Activated CD4-positive, CD25-positive, alpha-beta regulatory T cell (primary cell): ENCODE measurements at regions not wholly inside any gene's neighbourhood (a gene's known extent, or its start where the extent isn't known, plus 50 kb on each side); places are given as distances from the start of the nearest gene placed in this dataset.
"Not testable (repeated sequence)": the region's sequence is repeated elsewhere in the genome, so short reads cannot be mapped to it uniquely, and the experiment has no call there.

Experiments
- DNase-seq, 4 experiments: peaks; one replicate each; lab custom pipeline; 2025; lab: John Stamatoyannopoulos, UW

DNA sequence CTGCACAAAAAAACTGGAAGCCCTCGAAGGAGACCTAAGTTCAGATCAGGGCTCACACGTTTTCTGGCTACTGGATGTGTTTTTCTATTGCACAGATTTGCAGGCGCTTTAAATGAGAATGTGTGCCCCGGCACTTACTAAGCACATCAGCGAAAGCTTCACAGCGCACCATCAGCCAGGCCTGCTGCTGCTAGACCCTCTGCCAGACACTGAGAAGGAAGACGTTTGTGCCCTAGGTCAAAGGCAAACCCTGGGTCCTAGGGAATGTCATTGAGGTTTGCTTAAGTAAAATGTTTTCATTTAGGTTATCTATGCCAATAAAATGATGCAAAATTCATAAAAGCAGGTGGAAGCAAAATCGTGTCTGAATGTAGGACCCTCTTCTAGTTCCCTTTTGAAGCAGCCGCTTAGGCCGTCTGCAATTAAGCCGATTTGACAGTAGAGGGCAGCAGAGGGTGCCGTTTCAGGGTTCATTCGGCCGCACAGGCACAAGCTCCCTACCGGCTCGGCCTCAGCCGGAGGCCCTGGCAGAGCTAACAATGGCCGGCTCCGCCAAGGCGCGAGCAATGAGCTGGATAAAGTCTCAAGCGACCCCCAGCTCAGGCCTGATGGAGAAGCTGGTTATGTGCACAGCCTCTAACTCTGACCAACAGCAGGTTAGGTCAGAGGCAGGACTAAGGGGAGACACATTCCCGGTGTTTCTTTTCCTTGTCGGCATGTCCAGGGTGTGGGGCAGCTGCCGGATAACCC, 107.2 kb upstream of the FOXA2 start:
- peak in 2 of 4 experiments; percentile 9 to 11 for DNase-seq

DNA sequence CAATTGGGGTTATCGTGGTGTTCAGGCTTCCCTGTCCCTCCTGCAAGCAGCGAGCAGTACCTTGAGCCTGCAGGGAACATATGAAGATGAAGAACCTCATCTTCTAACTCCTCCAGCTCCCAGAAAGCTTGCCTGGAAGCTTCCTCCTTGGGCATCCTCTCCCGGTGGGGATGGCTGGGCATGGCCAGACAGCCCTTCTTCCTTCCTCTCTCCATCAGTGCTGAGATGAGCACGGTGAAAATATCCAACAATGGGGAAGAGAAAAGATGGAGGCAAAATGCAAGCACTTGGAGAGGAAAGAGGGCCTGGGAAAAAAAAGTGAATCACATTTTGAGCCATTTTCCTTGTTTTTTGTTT, 107.7 kb upstream of the FOXA2 start:
- no peak for DNase-seq

DNA sequence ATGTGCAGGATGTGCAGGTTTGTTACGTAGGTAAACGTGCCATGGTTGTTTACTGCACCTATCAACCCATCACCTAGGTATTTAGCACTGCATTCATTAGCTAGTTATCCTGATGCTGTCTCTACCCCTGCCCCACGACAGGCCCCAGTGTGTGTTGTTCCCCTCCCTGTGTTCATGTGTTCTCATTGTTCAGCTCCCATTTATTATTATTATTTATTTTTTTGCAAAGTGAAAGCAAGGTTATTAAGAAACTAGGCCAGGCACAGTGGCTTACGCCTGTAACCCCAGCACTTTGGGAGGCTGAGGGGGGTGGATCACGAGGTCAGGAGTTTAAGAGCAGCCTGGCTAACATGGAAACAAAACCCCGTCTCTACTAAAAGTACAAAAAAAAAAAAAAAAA, 108.2 kb upstream of the FOXA2 start:
- not testable (repeated sequence) for DNase-seq

DNA sequence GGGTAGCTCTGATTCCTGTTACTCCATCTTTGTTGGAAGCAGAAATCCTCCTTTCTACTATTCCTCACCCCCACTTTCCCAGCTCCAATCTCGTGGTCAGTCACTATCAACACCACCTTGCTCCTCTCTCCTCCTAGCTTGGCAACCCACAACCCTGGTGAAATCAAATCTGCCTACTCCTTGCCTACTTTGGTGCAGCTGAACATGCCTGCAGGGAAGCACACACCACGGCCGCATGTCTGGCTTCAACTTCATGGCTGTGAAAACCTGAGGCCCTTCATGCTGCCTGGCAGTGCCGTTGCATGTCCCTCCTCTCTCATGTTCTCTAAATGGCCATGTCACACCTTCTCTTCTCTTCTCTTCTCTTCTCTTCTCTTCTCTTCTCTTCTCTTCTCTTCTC, 112.4 kb upstream of the FOXA2 start:
- DNase-seq, result no peak

DNA sequence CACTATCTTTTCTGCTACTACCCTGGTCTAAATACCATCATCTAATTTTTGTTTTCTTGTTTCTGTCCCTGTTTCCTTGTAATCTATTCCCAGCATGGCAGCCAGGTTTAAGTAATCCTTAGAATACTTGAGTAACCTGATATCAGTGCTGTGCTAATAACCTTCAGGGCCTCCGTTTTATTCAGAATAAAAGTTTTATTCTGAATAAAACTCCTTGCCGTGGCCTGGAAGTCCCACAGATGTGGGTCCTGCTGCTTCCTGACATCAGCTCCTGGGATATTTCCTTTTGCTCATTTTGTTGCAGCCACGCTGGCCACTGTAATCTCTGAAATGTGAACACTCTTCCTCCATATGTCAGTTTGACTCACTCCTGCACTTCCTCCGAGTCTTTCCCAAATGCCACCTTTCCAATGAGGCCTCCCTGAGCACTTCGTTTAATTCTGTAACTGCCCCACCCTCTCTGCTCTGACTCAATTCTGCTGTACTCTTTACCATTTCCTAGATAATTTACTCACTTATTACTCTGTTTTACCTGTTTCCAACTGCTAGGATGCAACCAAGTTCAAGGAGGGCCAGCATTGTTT, 114.0 kb upstream of the FOXA2 start:
- no peak for DNase-seq

DNA sequence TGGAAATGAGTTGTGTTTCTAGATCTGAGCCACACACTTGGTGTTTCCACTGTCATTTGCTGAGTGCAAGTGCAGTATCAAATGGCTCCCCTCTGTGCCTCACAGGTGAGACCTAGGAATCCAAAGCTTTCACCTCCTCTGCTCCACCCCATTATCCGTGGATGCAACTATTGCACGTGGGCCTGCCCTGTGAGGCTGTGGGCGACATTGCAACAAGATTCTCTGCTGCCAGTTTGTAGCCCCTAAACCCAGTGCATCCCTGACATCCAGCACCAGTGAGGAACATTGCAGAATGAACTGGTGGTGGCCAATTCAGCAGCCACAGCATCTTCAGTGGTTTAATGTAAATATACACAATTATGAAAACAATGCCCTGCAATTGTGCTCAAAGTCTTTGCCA, 115.0 kb upstream of the FOXA2 start:
- no peak for DNase-seq

DNA sequence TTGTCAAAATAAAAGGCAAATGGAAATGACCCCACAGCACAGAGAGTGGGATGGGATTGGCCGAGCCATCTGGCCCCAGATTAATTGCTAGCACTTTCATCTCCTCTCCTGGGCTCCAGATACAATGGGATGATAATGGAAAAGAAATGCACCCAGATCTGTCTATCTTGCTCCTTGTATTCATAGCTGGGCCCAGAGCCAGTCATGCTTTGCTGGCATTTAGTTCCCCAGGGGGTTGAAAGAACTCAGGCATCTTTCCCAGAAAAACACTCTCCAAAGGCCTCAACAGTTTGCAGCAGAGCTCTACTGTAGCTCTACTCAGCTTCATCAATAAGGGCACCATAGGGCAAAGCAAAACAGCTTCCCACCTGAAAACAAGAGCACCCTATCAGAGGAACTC, 116.0 kb upstream of the FOXA2 start:
- no peak for DNase-seq

DNA sequence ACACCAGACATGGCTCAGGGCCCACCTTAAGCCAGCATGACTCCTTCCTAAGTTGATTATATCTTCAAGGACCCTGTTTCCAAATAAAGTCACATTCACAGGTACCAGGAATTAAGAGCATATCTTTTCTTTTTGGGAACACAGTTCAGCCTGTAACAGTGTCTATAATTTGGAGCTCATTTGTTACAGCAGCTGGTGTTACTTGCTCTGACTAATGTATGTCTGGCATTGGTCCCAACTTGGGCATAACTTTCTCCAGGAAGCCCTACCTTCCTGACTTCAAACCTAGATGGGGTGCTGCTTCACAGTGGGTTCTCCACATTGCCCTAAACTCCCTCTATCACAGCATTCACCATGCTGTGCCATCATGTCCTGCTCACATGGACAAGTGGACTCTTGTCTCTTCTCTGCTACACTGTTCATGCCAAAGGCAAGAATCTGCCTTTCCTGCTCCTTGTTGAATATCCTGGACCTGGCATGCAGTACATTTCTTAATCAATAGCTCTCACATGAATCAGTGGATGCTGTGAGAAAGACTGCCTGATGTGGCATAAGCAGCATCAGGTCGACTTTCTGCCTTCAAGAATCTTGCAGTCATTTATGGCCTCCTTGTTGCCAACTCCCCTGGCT, 117.4 kb upstream of the FOXA2 start:
- DNase-seq, result no peak

DNA sequence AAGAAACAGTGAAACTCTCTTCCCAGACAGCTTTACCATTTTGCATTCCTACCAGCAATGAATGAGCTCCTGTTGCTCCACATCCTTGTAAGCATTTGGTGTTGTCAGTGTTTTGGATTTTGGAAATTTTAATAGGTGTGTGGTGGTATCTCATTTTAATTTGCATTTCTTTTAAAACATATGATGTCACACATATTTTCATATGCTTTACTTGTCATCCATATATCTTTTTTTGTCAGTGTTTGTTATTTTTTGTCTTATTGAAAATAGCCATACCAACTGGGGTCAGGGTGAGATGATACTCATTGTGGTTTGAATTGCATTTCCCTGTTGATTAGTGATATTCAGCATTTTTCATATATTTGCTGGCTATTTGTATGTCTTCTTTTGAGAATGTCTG, 119.5 kb upstream of the FOXA2 start:
- no peak for DNase-seq

DNA sequence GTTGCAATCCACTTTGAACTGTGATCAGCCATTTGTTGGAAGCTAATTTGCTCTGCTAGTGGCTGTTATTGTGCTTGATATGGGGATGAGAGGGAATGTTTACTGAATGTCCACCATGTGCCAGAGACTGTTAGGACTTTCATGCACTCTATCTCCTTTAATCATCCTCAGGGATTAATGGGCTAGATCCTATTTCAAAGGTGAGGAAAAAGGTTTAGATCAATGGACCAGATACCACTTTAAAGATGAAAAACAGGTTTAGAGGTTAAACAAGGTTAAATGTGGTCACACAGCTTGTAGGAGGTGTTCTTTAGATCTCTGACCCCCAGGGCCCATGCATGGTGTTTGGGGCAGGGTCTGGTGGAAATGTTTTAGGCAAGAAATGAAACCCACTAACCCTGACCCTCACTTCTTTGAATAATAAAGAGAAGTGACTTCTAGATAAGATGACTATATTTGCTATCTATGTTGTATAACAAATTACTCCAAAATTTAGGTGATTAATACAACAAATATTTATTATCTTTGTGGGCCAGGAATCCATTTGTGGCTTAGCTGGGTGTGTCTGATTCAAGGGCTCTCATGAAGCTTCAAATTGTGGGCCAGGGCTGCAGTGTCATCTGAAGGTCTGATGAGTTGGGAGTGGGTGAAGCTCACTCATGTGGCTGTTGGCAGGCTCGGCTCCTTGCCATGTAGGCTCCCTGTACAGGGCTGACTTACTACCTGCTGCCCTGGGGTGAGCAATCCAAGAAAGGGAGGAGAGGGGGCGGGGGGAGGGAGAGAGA, 127.8 kb upstream of the FOXA2 start:
- no peak for DNase-seq

DNA sequence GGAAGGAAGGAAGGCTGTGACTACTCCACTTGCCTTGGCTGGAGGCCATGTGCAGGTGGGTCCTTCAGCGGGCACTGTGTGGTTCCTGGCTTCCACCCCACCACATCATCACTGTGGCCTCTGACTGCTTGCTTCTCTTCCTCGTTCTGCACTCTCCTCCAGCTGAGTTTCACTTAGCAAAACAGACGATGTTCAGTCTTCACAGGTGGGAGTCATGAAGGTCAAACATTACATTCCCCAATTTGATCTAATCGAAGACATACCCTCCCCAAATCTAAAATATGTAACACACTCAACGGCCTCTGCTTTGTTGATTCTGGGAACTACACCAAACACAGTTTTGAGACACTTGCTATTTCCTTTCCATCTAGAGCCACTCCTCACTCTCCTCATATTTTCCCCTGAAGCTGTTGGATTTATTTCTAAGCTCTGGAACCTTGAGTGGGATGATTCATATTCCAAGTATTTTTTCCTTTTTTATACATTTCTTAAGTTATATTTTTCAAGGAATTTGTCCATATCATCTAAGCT, 132.5 kb upstream of the FOXA2 start:
- no peak for DNase-seq

DNA sequence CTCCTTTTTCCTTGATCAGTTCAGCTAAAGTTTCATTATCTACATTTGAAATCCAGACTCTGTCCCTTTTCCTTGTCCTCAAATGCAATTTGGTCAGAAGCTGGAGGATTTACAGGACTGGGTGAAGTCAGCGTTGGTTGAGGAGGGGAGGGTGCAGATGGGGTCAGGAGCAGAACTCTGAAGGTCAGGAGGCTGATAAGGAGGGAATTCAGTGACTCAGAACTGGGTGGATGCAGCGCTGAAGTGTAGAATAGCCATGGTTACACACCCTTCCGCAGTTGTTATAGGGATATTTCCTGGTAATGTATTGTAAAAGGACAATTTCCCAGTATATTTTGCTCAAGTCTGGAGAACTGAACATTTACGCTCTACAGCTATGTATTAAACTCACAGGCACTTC, 133.1 kb upstream of the FOXA2 start:
- DNase-seq, result no peak

DNA sequence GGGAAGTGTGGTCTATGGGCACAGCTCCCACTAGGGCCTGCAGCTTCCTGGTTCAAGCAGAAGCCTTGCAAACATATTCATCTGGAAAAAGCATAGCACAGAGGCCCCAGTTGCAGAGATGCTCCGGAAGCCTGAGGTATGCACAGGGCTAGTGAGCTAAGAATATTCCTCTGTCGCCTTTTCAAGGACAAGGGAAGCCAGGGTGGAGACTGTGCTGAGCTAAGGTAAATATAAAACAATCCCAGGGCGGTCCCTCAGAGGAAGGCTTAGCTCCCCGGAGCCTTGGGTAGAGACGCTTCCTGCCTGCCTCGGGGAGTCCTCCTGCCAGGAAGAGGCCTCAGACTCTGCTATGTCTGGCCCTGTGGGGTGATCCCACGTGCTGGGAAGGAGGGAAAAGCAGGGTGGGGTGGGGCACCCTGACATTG, 134.8 kb upstream of the FOXA2 start:
- no peak for DNase-seq

DNA sequence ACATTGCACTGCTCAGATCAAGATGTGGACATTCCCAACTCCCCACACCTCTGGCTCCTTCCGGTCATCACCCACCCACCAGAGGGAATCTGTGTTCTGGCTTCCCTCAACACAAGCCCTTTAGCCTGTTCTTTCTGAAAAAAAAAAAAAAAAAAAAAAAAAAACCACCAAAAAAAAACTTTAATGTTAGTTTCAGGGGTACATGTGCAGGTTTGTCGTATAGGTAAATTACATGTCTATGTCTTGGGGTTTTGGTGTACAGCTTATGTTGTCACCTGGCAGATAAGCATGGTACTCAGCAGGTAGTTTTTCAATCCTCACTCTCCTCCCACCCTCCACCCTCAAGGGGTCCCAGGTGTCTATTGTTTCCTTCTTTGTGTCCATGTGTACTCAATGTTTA, 135.8 kb upstream of the FOXA2 start:
- DNase-seq, result no peak

DNA sequence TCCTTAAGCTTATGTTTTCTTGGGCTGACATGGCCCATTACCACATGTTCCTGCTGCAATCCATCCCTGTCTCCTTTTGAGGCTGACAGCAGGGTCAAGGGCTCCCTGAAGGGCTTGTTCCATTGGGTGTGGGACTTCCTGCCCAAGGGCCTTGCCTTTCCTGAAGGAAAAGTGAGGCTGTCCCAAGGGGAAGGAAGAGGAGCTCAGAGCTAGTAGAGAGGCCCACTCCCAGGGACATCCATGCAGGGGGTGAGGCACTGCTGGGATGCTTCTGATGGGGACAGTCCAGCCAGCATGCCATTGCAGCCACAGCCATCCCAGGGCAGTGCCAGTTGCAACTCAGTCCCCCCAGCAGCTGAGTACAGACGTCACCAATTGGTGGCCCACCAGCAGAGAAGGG, 138.4 kb upstream of the FOXA2 start:
- DNase-seq, result no peak

DNA sequence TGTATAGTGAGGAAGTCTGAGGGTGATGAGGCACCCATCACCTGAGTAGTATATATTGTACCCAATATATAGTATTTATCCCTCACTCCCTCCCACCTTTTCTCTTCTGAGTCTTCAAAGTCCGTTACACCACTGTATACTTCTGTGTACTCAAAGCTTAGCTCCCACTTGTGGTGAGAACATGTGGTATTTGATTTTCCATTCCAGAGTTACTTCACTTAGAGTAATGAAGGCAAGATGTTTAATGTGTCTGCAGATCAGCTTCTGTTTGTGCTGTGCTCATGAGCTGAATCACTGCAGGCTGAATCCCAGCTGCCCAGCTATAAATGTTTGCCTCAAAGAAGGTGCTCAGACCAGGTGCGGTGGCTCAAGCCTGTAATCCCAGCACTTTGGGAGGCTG, 139.3 kb upstream of the FOXA2 start:
- DNase-seq, result no peak

DNA sequence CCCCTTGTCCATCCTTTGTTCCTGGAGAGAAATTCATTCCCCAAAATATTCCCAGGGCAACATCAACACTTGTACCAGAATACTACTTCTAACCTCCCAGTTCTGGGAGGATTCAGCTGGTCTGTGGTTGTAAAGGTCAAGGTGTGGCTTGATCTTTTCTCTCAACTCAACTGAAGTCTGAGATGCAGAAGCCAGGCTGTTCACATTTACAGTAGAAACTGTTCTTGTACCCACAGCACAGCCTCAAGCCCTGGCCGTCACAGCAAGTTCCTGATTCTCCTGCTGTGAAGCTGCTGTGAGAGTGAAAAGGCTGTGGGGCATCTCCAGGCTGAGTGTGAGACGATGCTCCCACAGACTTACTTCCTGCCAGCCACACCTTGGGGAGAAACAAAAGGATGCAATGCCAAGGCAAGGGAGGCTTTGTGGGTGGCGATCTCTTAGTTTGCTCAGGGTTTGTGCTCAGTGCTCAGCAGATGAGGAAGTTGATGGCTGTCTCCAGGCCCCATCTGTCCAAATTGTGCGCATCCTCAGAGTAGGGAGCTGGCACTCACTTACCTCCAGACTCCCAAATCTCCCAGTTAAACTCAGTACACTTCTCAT, 143.9 kb upstream of the FOXA2 start:
- no peak for DNase-seq

DNA sequence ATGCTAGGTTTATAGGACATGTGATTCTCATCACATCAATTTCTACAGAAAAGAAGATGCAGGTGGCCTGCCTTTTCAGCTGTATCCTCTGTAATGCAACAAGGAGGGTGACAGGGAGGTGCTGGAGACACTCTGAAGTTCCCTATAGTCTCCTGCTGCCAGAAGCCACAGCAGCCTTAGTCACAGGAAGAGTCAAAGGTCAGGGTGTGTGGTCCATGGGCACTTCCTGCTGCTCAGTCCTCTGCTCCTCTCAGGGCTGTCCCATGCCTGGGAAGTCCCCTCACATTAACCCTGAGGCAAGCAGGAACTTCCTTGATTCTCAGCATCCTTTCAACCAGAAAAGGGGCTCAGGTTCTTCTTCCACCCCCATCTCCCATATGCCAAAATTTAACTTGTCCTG, 144.8 kb upstream of the FOXA2 start:
- no peak for DNase-seq

DNA sequence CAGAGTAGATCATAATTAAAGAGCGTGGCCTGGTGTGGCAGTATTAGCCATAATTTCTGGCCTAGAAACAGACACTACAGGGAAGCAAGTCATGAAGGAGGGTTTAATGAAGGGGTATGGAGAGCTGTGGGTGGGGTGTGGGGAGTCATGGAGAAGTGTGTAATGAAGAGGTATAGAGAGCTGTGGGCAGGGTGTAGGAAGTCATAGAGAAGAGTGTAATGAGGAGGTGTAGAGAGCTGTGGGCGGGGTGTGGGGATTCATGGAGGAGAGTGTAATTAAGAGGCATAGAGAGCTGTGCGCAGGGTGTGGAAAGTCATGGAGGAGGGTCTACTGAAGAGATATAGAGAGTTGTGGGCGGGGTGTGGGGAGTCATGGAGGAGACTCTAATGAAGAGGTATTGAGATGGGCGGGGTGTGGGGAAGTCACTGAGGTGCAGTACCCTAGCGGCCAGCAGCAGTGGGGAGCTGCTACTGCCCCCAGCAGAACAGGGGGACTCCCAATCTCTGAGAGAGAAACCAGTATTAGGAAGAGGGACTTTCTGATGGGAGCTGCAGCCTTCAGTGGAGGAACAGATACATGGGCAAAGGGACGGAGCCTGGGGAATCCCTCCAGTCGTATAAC, 145.4 kb upstream of the FOXA2 start:
- no peak for DNase-seq

DNA sequence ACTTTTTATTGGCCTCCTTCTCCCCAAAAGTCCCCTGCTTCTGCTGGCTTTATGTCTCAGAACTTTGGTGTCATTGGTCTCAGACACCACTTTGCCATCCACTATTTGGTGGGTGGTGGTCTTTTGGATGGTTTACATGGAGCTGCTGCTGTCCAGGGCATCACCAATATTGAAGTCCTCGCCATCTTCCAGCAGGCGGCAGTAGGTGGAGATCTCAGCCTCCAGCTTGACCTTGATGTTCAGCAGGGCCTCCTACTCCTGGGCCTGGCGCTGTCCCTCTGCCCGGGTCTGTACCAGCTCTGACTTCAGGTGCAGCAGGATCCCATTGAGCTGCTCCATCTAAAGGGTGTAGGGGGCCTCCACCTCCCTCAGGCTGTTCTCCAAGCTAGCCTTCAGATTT, 148.4 kb upstream of the FOXA2 start:
- no peak for DNase-seq

DNA sequence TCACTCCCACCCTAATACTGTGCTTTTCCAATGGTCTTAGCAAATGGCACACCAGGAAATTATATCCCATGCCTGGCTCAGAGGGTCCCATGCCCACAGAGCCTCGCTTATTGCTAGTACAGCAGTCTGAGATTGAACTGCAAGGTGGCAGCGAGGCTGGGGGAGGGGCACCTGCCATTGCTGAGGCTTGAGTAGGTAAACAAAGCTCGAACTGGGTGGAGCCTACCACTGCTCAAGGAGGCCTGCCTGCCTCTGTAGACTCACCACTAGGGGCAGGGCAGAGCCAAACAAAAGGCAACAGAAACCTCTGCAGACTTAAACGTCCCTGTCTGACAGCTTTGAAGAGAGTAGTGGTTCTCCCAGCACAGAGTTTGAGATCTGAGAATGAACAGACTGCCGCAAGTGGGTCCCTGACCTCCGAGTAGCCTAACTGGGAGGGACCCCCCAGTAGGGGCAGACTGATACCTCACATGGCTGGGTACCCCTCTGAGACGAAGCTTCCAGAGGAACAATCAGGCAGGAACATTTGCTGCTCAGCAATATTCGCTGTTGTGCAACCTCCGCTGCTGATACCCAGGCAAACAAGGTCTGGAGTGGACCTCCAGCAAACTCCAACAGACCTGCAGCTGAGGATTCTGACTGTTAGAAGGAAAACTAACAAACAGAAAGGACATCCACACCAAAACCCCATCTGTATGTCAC, 150.7 kb upstream of the FOXA2 start:
- DNase-seq, result not testable (repeated sequence)
